Keratinocyte (primary cell): ENCODE measurements at regions not wholly inside any gene's neighbourhood (a gene's known extent, or its start where the extent isn't known, plus 50 kb on each side); places are given as distances from the start of the nearest gene placed in this dataset.

Source experiments
- DNase-seq: peaks from one replicate; pipeline ENCODE4 v3.0.0-alpha.2; 2011; ENCODE audit warnings: low read depth, missing footprints, low spot score
- FAIRE-seq: peaks from 2 replicates; lab custom pipeline; 2011; peaks lifted over from hg19 to GRCh38; lab: Jason Lieb, UNC
- H2AFZ ChIP-seq: 2 replicates; pipeline ENCODE4 v1.6.0; 2012; ENCODE audit warnings: low read length, control low read depth, inconsistent platforms; ENCODE audit not compliant: control insufficient read depth
- H3K27ac ChIP-seq: 2 replicates; pipeline ENCODE4 v1.5.1; 2011; ENCODE audit warnings: low read length; ENCODE audit not compliant: control insufficient read depth, insufficient read depth
- H3K27me3 ChIP-seq: 3 replicates; pipeline ENCODE4 v1.6.0; 2011; ENCODE audit warnings: low read length; ENCODE audit not compliant: control insufficient read depth, insufficient read depth; ENCODE audit errors: extremely low read depth
- H3K36me3 ChIP-seq, 2 experiments: 2 replicates in 1 of 2; 3 replicates in 1 of 2; pipeline ENCODE4 v1.5.1; 2011; ENCODE audit warnings: low read length in 2 of 2, mild to moderate bottlenecking in 1 of 2; ENCODE audit not compliant: control insufficient read depth in 2 of 2, insufficient read depth in 2 of 2; ENCODE audit errors: extremely low read depth in 1 of 2
- H3K4me1 ChIP-seq: 3 replicates; pipeline ENCODE4 v1.5.1; 2011; ENCODE audit warnings: low read length; ENCODE audit not compliant: control insufficient read depth, insufficient read depth; ENCODE audit errors: extremely low read depth
- H3K4me2 ChIP-seq: 3 replicates; pipeline ENCODE4 v1.6.0; 2011; ENCODE audit warnings: low read depth, low read length; ENCODE audit not compliant: control insufficient read depth, insufficient read depth; ENCODE audit errors: extremely low read depth
- H3K4me3 ChIP-seq, 3 experiments: fragments of 200-600 bp in 1 of 3; sonication (generic) in 1 of 3; 2 replicates in 2 of 3; 3 replicates in 1 of 3; pipeline ENCODE4 v1.5.1; 2011 to 2016; ENCODE audit warnings: low read length in 3 of 3, mild to moderate bottlenecking in 3 of 3, control low read depth in 2 of 3, inconsistent platforms in 1 of 3, low read depth in 1 of 3, mixed read lengths in 1 of 3, mixed run types in 1 of 3, moderate library complexity in 1 of 3; ENCODE audit not compliant: control insufficient read depth in 2 of 3, insufficient read depth in 2 of 3; ENCODE audit errors: extremely low read depth in 1 of 3
- H3K79me2 ChIP-seq: 2 replicates; pipeline ENCODE4 v1.6.0; 2012; ENCODE audit warnings: low read length; ENCODE audit not compliant: control insufficient read depth, insufficient read depth
- H3K9ac ChIP-seq: 3 replicates; pipeline ENCODE4 v1.6.0; 2011; ENCODE audit warnings: low read length; ENCODE audit not compliant: control insufficient read depth, insufficient read depth; ENCODE audit errors: extremely low read depth
- H3K9me1 ChIP-seq: 3 replicates; pipeline ENCODE4 v1.6.0; 2011; ENCODE audit warnings: low read length; ENCODE audit not compliant: control insufficient read depth, insufficient read depth; ENCODE audit errors: extremely low read depth
- H3K9me3 ChIP-seq: 2 replicates; pipeline ENCODE4 v1.5.1; 2012; ENCODE audit warnings: low read depth, low read length; ENCODE audit not compliant: control insufficient read depth
- H4K20me1 ChIP-seq: 3 replicates; pipeline ENCODE4 v1.6.0; 2011; ENCODE audit warnings: low read length; ENCODE audit not compliant: control insufficient read depth, insufficient read depth; ENCODE audit errors: extremely low read depth
- EZH2 ChIP-seq: IDR thresholded peaks from one replicate; pipeline ENCODE4 v1.6.1; 2012; ENCODE audit warnings: inconsistent platforms, mild to moderate bottlenecking, low read length, moderate library complexity
- dilution Hi-C: fragments of 300-500 bp; cut with MboI; formaldehyde crosslinking; loops from one replicate; pipeline ENCODE4 v1.7.0; 2020; ENCODE audit warnings: low sequenced_read_pairs; ENCODE audit not compliant: extremely low pct_ligation_motif_present
- TF ChIP-seq, protein P1 (sequence below), 3 experiments: IDR thresholded peaks in 1 of 3; conservative IDR thresholded peaks in 1 of 3; optimal IDR thresholded peaks in 1 of 3; 2 replicates in 2 of 3; 3 replicates in 1 of 3; pipeline versions ENCODE3 to v1.5.1; 2011; ENCODE audit warnings: low read length in 3 of 3, mild to moderate bottlenecking in 3 of 3, moderate library complexity in 2 of 3, control low read depth in 1 of 3, inconsistent platforms in 1 of 3; ENCODE audit not compliant: insufficient read depth in 2 of 3; ENCODE audit errors: extremely low read depth in 1 of 3

DNA sequence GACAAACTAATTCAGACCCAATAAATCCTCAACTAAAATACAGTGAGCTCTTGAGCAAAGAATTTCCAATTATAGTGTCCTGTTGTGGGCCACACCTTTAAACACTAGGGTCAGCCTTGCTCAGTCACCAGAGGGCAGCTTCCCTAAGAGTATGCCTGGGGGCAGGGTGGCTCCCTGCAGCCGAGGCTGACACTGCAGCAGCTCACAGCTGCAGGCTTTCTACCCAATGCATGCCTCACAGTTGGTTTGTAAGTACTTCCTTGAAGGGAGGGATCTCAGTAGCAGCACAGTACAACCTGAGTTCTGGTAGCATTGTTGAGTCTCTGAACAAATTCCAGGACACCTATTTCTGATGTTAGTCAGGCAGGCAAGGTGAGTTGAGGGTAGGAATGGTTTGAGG lies 335.6 kb downstream of the TUSC7 start:
- Histone ChIP-seq H3K9me1 (no peaks in the 10 kb centered on the region), H3K9ac (no peak overlapping the region), H3K36me3 (no peaks in the 10 kb centered on the region), H3K4me2 (no peak overlapping the region), H3K79me2 (no peaks in the 10 kb centered on the region), H3K27ac (no peak overlapping the region), H3K9me3 (no peaks in the 10 kb centered on the region), H3K4me3 (no peak overlapping the region), H3K4me1 (no peaks in the 10 kb centered on the region), H4K20me1 (no peaks in the 10 kb centered on the region), H2AFZ (no peak overlapping the region), H3K27me3 (no peaks in the 10 kb centered on the region)
- dilution Hi-C loops: no loop called here
- no peak for TF ChIP-seq EZH2
- TF ChIP-seq, protein P1, sequence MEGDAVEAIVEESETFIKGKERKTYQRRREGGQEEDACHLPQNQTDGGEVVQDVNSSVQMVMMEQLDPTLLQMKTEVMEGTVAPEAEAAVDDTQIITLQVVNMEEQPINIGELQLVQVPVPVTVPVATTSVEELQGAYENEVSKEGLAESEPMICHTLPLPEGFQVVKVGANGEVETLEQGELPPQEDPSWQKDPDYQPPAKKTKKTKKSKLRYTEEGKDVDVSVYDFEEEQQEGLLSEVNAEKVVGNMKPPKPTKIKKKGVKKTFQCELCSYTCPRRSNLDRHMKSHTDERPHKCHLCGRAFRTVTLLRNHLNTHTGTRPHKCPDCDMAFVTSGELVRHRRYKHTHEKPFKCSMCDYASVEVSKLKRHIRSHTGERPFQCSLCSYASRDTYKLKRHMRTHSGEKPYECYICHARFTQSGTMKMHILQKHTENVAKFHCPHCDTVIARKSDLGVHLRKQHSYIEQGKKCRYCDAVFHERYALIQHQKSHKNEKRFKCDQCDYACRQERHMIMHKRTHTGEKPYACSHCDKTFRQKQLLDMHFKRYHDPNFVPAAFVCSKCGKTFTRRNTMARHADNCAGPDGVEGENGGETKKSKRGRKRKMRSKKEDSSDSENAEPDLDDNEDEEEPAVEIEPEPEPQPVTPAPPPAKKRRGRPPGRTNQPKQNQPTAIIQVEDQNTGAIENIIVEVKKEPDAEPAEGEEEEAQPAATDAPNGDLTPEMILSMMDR (optimal IDR thresholded peaks at IDR 0.05 in 1 of 3, IDR thresholded peaks at IDR 0.05 in 1 of 3, conservative IDR thresholded peaks at IDR 0.05 in 1 of 3; ENCODE audit: extremely low read depth in 1 of 3, insufficient read depth in 2 of 3, low read length in 3 of 3): no peak
- no peak for DNase-seq
- FAIRE-seq: no peak

DNA sequence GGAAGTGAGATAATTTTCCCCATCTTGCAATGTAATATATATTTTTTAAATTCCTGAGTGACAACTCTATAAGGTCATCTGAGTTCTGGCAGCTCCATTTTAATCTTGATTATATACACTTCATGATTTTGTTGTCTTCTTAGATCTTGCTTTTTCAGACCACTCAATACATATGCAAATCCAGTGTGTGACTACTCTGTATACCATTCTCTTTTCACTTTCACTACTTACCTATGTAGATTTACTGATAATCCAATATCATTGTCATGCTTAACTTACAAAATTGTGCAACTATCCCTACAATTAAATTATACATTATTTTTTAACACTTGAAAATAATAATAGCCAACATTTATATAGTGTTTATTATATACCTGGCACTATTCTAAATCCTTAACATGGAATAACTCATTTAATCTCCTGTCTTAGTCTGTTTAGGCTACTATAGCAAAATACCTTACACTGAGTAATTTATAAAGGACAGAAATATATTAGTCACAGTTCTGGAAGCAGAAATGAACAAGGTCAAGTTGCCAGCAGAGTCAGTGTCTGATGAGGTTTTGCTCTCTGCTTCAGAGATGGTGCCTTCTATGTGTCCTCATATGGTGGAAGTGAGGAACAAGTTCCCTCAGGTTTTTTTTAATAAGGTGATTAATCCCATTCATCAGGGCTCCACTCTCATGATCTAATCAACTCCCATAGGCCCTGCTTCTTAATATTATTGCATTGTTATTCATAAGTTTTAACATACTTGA lies 338.5 kb downstream of the TUSC7 start:
- no peak overlapping the region for H3K4me2 ChIP-seq
- H3K27me3 ChIP-seq: no peaks in the 10 kb centered on the region
- no peaks in the 10 kb centered on the region for H3K36me3 ChIP-seq
- DNase-seq (no peak), FAIRE-seq (no peak)
- no peaks in the 10 kb centered on the region for H3K9me1 ChIP-seq
- no peaks in the 10 kb centered on the region for H4K20me1 ChIP-seq
- H3K27ac ChIP-seq: no peak overlapping the region
- H3K4me3 ChIP-seq: no peak overlapping the region
- TF ChIP-seq, protein P1 (optimal IDR thresholded peaks at IDR 0.05 in 1 of 3, IDR thresholded peaks at IDR 0.05 in 1 of 3, conservative IDR thresholded peaks at IDR 0.05 in 1 of 3; ENCODE audit: extremely low read depth in 1 of 3, insufficient read depth in 2 of 3, low read length in 3 of 3): no peak
- no peak for TF ChIP-seq EZH2
- dilution Hi-C loops: no loop called here
- H3K9me3 ChIP-seq: no peaks in the 10 kb centered on the region
- no peak overlapping the region for H3K9ac ChIP-seq
- no peaks in the 10 kb centered on the region for H3K4me1 ChIP-seq
- no peak overlapping the region for H2AFZ ChIP-seq
- H3K79me2 ChIP-seq: no peaks in the 10 kb centered on the region
